HG03469 (cell line): ENCODE measurements at regions not wholly inside any gene's neighbourhood (a gene's known extent, or its start where the extent isn't known, plus 50 kb on each side); places are given as distances from the start of the nearest gene placed in this dataset.
"Not testable (repeated sequence)": the region's sequence is repeated elsewhere in the genome, so short reads cannot be mapped to it uniquely, and the experiment has no call there.

Experiments
- ATAC-seq: cut with Tn5 transposase; IDR thresholded peaks from one replicate; pipeline ENCODE4 v1.9.1; 2021; ENCODE audit warnings: mild to moderate bottlenecking, moderate library complexity, moderate number of reproducible peaks; ENCODE audit not compliant: unreplicated experiment

- ATAC-seq = not testable (repeated sequence)
These were observed 743.2 kb upstream of the RGMB start for GRCh38 chr5:98030273-98030672.

- not testable (repeated sequence) for ATAC-seq
These were observed 742.4 kb upstream of the RGMB start for GRCh38 chr5:98031036-98031435.

- no peak for ATAC-seq
These were observed 742.0 kb upstream of the RGMB start for GRCh38 chr5:98031496-98031895.

GRCh38 chr5:98031926-98032325 is 741.5 kb upstream of the RGMB start:
- no peak for ATAC-seq

- no peak for ATAC-seq
These were observed 731.8 kb upstream of the RGMB start for GRCh38 chr5:98041661-98042060.

- ATAC-seq = no peak
These were observed 730.9 kb upstream of the RGMB start for GRCh38 chr5:98042521-98042920.

- no peak for ATAC-seq
These were observed 730.5 kb upstream of the RGMB start for GRCh38 chr5:98042961-98043360.

GRCh38 chr5:98050583-98050982 is 722.9 kb upstream of the RGMB start:
- ATAC-seq = no peak

- no peak for ATAC-seq
These were observed 720.3 kb upstream of the RGMB start for GRCh38 chr5:98053170-98053569.

GRCh38 chr5:98060148-98060547 is 713.3 kb upstream of the RGMB start:
- no peak for ATAC-seq

- ATAC-seq = no peak
These were observed 709.3 kb upstream of the RGMB start for GRCh38 chr5:98064118-98064685.

GRCh38 chr5:98065261-98065909 is 708.1 kb upstream of the RGMB start:
- ATAC-seq = no peak

- ATAC-seq = no peak
These were observed 706.6 kb upstream of the RGMB start for GRCh38 chr5:98066910-98067309.

GRCh38 chr5:98069876-98070512 is 703.5 kb upstream of the RGMB start:
- peak; percentile 53 for ATAC-seq

- ATAC-seq = no peak
These were observed 700.5 kb upstream of the RGMB start for GRCh38 chr5:98072921-98073320.

GRCh38 chr5:98076501-98076900 is 697.0 kb upstream of the RGMB start:
- ATAC-seq = no peak

- no peak for ATAC-seq
These were observed 687.9 kb upstream of the RGMB start for GRCh38 chr5:98085593-98085992.

- ATAC-seq = no peak
These were observed 678.4 kb upstream of the RGMB start for GRCh38 chr5:98095072-98095471.

GRCh38 chr5:98096155-98096554 is 677.3 kb upstream of the RGMB start:
- no peak for ATAC-seq

GRCh38 chr5:98099448-98100105 is 673.9 kb upstream of the RGMB start:
- ATAC-seq = no peak

- ATAC-seq = no peak
These were observed 672.3 kb upstream of the RGMB start for GRCh38 chr5:98101131-98101530.

- ATAC-seq = no peak
These were observed 670.5 kb upstream of the RGMB start for GRCh38 chr5:98102936-98103335.
